ENCODE measurements at regions not wholly inside any gene's neighbourhood (a gene's known extent, or its start where the extent isn't known, plus 50 kb on each side); places are given as distances from the start of the nearest gene placed in this dataset.

DNA sequence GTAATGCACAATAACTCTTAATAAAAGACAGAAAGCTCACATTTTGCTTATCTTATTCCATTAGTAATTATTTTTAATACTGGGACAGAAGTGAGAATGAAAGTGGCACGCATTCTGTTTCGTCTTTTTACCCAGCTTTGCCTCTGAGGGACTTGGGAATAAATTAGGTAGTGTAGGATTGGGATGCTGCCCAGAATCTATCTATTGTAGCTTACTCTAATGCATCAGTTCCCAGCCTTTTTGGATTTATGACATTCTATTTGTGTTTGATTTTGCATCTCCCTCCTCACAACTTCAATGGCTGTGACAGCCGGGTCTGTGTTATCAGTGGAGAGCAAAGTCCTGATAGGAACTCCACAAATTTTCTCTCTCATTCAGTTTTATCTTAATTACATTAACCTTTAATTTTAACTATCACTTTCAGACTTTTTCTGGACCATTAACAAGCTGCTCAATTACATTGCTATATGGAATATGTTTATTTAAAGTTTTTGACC, 62.9 kb upstream of the TULP4 start:
- no peak for TF ChIP-seq SPI1 (IDR thresholded peaks at IDR 0.05; ENCODE audit: low read depth, low read length)
- no peak for TF ChIP-seq POU2F2 (IDR thresholded peaks at IDR 0.05; ENCODE audit: low read depth, low read length)
- FAIRE-seq = no peak
- no peak for DNase-seq (ENCODE audit: insufficient read length, low spot score)

DNA sequence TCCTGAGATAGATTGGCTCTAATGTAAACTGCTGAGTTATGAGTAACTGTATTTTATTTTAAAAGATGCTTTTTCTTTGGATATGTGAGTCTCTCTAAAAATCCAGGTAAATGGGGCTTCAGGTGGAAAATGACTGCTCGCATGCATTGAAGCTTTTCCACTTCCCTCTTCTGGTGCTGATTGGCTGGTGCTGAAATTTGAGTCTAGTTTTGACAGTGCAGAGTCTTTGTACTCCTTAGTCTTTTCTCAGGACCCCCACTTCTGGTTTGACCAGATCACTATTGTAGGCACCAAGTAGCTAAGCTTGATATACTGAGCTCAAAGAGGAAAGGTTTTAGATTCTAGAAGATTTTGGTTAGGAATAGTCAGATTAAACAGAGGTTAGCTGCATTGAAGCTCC, 60.7 kb upstream of the TULP4 start:
- peak; percentile 48 for FAIRE-seq

DNA sequence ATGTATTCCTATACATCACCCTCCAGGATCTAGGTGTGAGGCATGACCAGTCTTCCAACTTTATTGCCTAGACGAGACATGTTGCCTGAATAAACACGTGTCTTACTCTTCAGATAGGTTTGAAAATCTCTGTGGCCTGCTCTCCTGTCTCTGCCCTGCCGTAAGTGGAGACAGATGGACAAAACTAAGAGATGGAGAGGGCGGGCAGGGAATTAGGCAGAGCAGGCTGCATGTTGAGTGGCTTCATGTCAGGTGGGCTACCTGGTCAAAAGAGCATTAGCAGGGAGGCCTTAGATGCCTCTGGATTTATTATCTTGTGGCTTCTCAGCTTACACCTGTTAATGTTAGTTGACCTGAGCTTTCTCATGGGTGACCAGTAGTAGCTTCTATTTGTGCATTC, 59.0 kb upstream of the TULP4 start:
- TF ChIP-seq POU2F2 (IDR thresholded peaks at IDR 0.05; ENCODE audit: low read depth, low read length) = no peak
- no peak for TF ChIP-seq TAF1 (IDR thresholded peaks at IDR 0.05; ENCODE audit: low read depth, low read length)
- no peak for TF ChIP-seq POLR2A (IDR thresholded peaks at IDR 0.05; ENCODE audit: low read depth, low read length)
- TF ChIP-seq SPI1 (IDR thresholded peaks at IDR 0.05; ENCODE audit: low read depth, low read length) = no peak
- no peak for TF ChIP-seq POLR2AphosphoS5 (IDR thresholded peaks at IDR 0.05; ENCODE audit: low read depth, low read length)
- TF ChIP-seq PAX5 (IDR thresholded peaks at IDR 0.05; ENCODE audit: insufficient read depth, low read length, severe bottlenecking) = no peak
- no peak for FAIRE-seq
- no peak for DNase-seq (ENCODE audit: insufficient read length, low spot score)

More for the DNA sequence above, 60.7 kb upstream of the TULP4 start:
- peak; percentile 28 for DNase-seq (ENCODE audit: insufficient read length, low spot score)
- TF ChIP-seq POU2F2 (IDR thresholded peaks at IDR 0.05; ENCODE audit: low read depth, low read length) (no peak), PAX5 (IDR thresholded peaks at IDR 0.05; ENCODE audit: insufficient read depth, low read length, severe bottlenecking) (no peak), SPI1 (IDR thresholded peaks at IDR 0.05; ENCODE audit: low read depth, low read length) (peak; percentile 76), POLR2A (IDR thresholded peaks at IDR 0.05; ENCODE audit: low read depth, low read length) (no peak), TAF1 (IDR thresholded peaks at IDR 0.05; ENCODE audit: low read depth, low read length) (no peak)

DNA sequence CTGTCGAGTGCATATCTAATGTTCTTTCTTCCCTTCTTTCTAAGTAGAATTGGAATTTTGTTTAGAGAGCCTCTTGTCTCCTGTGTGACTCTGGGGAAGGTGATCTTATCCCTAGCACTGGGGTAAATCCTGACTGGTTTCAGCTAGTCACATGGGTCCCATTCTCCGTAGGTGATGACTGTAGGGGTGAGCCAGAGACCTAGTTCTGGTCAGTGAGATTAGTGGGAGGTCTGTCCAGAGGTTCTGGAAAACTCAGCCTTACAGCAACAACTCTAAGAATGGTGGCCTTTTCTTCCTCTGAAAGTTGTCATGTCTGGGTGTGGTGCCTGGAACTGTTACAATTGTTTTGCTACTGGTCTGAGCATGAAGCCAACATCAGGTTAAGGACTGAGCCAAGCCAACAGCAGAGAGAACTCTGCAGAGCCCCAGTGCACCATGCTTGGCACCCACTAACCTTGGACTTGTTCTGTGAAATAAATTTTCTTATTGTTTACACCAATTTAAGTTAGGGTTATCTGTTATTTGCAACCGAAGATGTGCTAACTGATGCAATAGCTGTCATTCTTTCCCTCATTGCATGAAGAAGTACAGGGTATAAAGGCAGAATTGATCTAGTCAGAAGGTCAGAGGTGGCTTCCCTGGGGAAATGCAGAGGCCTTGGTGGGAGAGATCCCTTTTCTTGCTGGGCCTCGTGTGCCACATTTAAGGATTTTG, 56.8 kb upstream of the TULP4 start:
- TF ChIP-seq SPI1 (IDR thresholded peaks at IDR 0.05; ENCODE audit: low read depth, low read length) = no peak
- no peak for TF ChIP-seq POLR2A (IDR thresholded peaks at IDR 0.05; ENCODE audit: low read depth, low read length)
- TF ChIP-seq POLR2AphosphoS5 (IDR thresholded peaks at IDR 0.05; ENCODE audit: low read depth, low read length) = no peak
- no peak for TF ChIP-seq TAF1 (IDR thresholded peaks at IDR 0.05; ENCODE audit: low read depth, low read length)
- no peak for TF ChIP-seq PAX5 (IDR thresholded peaks at IDR 0.05; ENCODE audit: insufficient read depth, low read length, severe bottlenecking)
- TF ChIP-seq POU2F2 (IDR thresholded peaks at IDR 0.05; ENCODE audit: low read depth, low read length) = no peak
- FAIRE-seq (peak; percentile 45), DNase-seq (ENCODE audit: insufficient read length, low spot score) (no peak)

DNA sequence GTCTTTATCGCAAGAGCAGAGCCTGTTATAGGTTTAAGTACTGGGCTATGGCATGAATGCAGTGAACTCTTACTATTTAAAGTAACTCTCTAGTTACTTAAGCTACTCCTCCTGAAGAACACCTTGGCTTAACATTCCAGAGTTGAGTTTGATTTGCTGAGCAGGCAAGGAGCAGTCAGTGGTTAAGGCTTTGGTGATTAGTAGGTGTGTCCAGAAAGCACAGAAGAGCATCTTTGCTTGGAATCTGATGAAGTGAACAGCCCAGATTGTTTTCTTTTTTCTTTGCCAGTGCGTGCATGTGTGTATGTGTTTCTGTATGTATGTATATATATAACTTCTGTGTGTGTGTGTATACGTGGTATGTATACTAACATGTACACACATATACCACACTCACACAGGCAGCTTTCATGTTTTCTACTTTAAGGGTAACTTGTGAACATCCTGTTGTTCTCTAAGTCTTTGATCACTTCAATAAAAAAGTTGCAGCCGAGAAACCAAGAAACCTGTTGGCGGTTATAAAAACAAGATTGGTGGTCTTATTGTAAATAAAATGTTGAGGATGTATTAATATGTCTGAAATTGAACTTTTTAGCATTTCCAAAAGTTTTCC, 56.2 kb upstream of the TULP4 start:
- FAIRE-seq = no peak
- DNase-seq (ENCODE audit: insufficient read length, low spot score) = no peak

DNA sequence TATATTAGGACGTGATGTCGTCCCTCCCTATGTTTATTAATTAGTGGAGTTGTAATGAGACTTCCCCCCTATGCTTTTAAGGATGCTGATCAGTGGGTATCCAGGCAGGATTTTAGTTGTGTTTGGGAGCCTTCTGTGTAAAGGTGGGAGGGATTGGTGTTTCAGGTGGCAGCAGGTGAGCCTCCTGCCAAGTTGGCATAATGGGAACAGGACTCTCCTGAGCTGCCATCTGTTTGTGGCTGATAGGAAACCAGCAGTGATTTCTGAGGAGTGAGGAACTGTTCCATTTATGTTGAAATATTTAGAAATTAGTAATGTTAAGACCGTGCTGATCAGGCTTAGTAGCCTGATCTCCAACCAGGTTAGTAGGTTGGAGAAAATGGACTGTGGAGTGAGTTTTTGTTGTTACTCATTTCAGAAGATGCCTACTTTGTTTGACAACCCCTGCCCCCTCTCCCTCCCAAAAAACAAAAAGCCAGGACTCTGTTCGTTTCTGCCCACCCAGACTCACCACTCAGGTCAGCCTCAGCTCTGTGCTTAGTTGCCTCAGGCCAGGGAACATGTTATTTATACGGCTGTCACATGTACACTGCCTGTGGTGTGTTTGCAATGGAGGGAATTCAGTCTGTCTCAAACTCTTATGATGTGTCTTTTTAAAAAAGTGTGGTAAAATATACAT, 55.4 kb upstream of the TULP4 start:
- no peak for FAIRE-seq
- no peak for TF ChIP-seq SPI1 (IDR thresholded peaks at IDR 0.05; ENCODE audit: low read depth, low read length)
- no peak for TF ChIP-seq POLR2AphosphoS5 (IDR thresholded peaks at IDR 0.05; ENCODE audit: low read depth, low read length)
- no peak for DNase-seq (ENCODE audit: insufficient read length, low spot score)

More for the DNA sequence above, 56.2 kb upstream of the TULP4 start:
- TF ChIP-seq POU2F2 (IDR thresholded peaks at IDR 0.05; ENCODE audit: low read depth, low read length) = no peak
- no peak for TF ChIP-seq PAX5 (IDR thresholded peaks at IDR 0.05; ENCODE audit: insufficient read depth, low read length, severe bottlenecking)
- no peak for TF ChIP-seq POLR2A (IDR thresholded peaks at IDR 0.05; ENCODE audit: low read depth, low read length)
- no peak for TF ChIP-seq POLR2AphosphoS5 (IDR thresholded peaks at IDR 0.05; ENCODE audit: low read depth, low read length)
- no peak for TF ChIP-seq SPI1 (IDR thresholded peaks at IDR 0.05; ENCODE audit: low read depth, low read length)
- no peak for TF ChIP-seq TAF1 (IDR thresholded peaks at IDR 0.05; ENCODE audit: low read depth, low read length)

DNA sequence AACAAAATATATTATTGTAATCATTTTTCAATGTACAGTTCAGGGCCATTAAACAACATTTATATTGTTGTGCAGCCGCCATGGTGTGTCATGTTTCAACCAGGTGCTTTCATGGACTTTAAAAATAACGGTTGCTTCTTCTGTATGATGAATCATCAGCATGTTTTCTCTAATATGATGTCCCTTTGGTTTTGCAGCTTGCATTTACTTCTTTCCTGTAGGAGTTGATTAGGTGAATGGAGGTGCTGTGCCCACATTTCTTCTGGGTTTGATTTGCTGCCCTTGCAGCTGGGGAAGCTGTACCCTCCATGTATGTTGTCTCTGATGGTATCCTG, 54.9 kb upstream of the TULP4 start:
- DNase-seq (ENCODE audit: insufficient read length, low spot score) (no peak), FAIRE-seq (no peak)

DNA sequence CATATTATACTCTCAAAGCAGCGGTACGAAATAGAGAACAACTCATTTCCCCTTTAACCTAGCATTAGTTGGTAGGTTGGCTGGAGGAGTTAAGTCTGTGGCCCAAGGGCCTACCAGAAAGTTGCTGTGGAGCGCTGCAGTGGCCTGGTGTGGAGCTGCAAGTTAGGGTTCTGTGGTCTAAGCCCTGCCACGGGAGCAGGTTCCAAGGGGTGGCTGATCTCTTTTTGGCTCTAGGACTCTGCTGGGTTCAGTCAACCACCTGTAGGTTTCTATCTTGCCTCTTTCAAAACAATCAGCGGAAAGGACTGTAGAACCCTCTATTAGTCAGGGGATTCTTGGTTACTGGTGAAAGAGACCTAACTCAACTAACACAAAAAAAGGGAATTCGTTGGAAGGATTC, 54.5 kb upstream of the TULP4 start:
- DNase-seq (ENCODE audit: insufficient read length, low spot score) (no peak), FAIRE-seq (no peak)
- TF ChIP-seq SPI1 (IDR thresholded peaks at IDR 0.05; ENCODE audit: low read depth, low read length) (no peak), TAF1 (IDR thresholded peaks at IDR 0.05; ENCODE audit: low read depth, low read length) (no peak), POU2F2 (IDR thresholded peaks at IDR 0.05; ENCODE audit: low read depth, low read length) (no peak), POLR2A (IDR thresholded peaks at IDR 0.05; ENCODE audit: low read depth, low read length) (no peak), POLR2AphosphoS5 (IDR thresholded peaks at IDR 0.05; ENCODE audit: low read depth, low read length) (no peak), PAX5 (IDR thresholded peaks at IDR 0.05; ENCODE audit: insufficient read depth, low read length, severe bottlenecking) (no peak)

More for the DNA sequence above, 54.9 kb upstream of the TULP4 start:
- no peak for TF ChIP-seq SPI1 (IDR thresholded peaks at IDR 0.05; ENCODE audit: low read depth, low read length)
- no peak for TF ChIP-seq TAF1 (IDR thresholded peaks at IDR 0.05; ENCODE audit: low read depth, low read length)
- no peak for TF ChIP-seq PAX5 (IDR thresholded peaks at IDR 0.05; ENCODE audit: insufficient read depth, low read length, severe bottlenecking)
- no peak for TF ChIP-seq POLR2AphosphoS5 (IDR thresholded peaks at IDR 0.05; ENCODE audit: low read depth, low read length)
- TF ChIP-seq POU2F2 (IDR thresholded peaks at IDR 0.05; ENCODE audit: low read depth, low read length) = no peak
- no peak for TF ChIP-seq POLR2A (IDR thresholded peaks at IDR 0.05; ENCODE audit: low read depth, low read length)

DNA sequence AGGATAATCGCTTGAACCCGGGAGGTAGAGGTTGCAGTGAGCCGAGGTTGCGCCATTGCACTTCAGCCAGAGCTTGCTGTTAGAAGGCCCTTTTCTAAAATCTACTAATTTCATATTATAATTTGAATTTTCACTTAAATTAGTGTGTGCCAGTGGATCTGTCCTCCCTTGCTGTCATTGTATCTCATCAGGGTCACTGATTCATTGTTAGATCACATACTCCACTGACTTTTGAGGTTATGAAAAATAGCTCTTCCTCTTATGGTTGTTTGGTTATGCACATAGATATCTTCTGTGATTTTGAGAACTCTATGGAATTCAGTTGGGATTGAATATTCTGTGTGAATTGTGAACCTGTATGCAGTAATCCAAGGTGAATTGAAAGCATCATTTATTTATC, 53.1 kb upstream of the TULP4 start:
- no peak for TF ChIP-seq SPI1 (IDR thresholded peaks at IDR 0.05; ENCODE audit: low read depth, low read length)
- no peak for TF ChIP-seq POLR2A (IDR thresholded peaks at IDR 0.05; ENCODE audit: low read depth, low read length)
- TF ChIP-seq POU2F2 (IDR thresholded peaks at IDR 0.05; ENCODE audit: low read depth, low read length) = no peak
- no peak for TF ChIP-seq PAX5 (IDR thresholded peaks at IDR 0.05; ENCODE audit: insufficient read depth, low read length, severe bottlenecking)
- DNase-seq (ENCODE audit: insufficient read length, low spot score) (no peak), FAIRE-seq (no peak)
